NB4 (cell line): ENCODE measurements at regions not wholly inside any gene's neighbourhood (a gene's known extent, or its start where the extent isn't known, plus 50 kb on each side); places are given as distances from the start of the nearest gene placed in this dataset.

Source experiments
- DNase-seq: peaks from one replicate; pipeline ENCODE4 v3.0.0; 2010; ENCODE audit warnings: low read depth
- H3K4me3 ChIP-seq: one replicate; pipeline ENCODE4 v1.5.1; 2011; ENCODE audit warnings: mild to moderate bottlenecking, low read depth, low read length, moderate library complexity
- CTCF ChIP-seq: IDR thresholded peaks from one replicate; pipeline ENCODE4 v1.5.1; 2012; ENCODE audit warnings: low read depth, low read length
- MAX ChIP-seq: IDR thresholded peaks from 2 replicates; pipeline ENCODE4 v1.6.1; 2011; ENCODE audit warnings: low read depth, low read length
- MYC ChIP-seq: IDR thresholded peaks from 2 replicates; pipeline ENCODE4 v1.6.1; 2011; ENCODE audit warnings: low read depth, low read length
- POLR2A ChIP-seq: IDR thresholded peaks from 2 replicates; pipeline ENCODE4 v1.6.1; 2011; ENCODE audit warnings: mild to moderate bottlenecking; ENCODE audit not compliant: insufficient read length; ENCODE audit errors: extremely low read depth

GRCh38 chr14:34113991-34114390, 163.1 kb upstream of the EGLN3 start:
- no peak for DNase-seq
- TF ChIP-seq CTCF (no peak), POLR2A (no peak), MYC (no peak), MAX (no peak)
- H3K4me3 ChIP-seq: no peak overlapping the region

- no peak overlapping the region for H3K4me3 ChIP-seq
- no peak for DNase-seq
- TF ChIP-seq MYC (no peak), CTCF (no peak), POLR2A (no peak), MAX (no peak)
Observed at GRCh38 chr14:34113005-34113511, 162.2 kb upstream of the EGLN3 start.

GRCh38 chr14:34111953-34112352, 161.1 kb upstream of the EGLN3 start:
- no peak for DNase-seq
- H3K4me3 ChIP-seq: no peak overlapping the region
- TF ChIP-seq MAX (no peak), POLR2A (no peak), MYC (no peak), CTCF (no peak)

GRCh38 chr14:34111505-34111904, 160.6 kb upstream of the EGLN3 start:
- DNase-seq: no peak
- TF ChIP-seq CTCF (no peak), MYC (no peak), MAX (no peak), POLR2A (no peak)
- no peak overlapping the region for H3K4me3 ChIP-seq

DNA sequence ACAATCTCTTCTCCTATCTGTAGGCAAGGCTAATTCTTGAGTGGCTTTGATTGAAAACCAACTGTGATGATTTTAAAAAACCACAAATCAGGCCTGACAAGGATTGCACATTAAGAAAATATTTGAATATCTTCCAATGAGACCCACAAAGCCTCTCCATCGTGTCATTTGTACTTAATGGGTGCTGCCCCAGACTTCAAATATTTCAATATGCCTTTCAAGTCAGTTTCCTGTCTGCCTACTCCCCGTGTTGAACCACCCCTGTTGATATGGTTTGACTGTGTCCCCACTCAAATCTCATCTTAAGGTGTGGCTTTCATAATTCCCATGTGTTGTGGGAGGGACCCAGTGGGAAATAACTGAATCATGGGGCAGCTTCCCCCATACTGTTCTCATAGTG, 159.7 kb upstream of the EGLN3 start:
- no peak for TF ChIP-seq POLR2A
- no peak for TF ChIP-seq CTCF
- no peak for TF ChIP-seq MYC
- no peak for TF ChIP-seq MAX
- DNase-seq: no peak
- H3K4me3 ChIP-seq: no peak overlapping the region

DNA sequence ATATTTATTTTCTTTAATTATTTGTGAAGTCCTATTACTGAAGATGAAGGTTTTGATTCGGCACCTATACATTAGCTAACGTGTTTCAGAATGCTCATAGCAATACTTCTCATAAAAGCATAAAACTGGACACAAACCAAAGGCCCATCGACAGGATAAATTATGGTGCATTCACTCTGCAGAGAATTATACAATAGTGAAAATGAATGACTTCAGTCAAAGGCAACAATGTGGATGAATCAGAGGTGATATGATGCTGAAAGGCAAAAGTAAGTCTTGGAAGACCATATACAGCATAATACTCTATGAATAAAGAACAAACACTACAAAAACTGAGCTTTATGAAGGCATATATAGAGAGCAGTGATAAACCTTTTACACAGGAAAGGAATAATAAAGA, 156.6 kb upstream of the EGLN3 start:
- no peak for DNase-seq
- TF ChIP-seq MYC (no peak), CTCF (no peak), POLR2A (no peak), MAX (no peak)
- H3K4me3 ChIP-seq: no peak overlapping the region
